ENCODE measurements at regions not wholly inside any gene's neighbourhood (a gene's known extent, or its start where the extent isn't known, plus 50 kb on each side); places are given as distances from the start of the nearest gene placed in this dataset.

- ChIA-PET POLR2A (no interaction called here), CTCF (no interaction called here)
- no peaks in the 10 kb centered on the region for H3K4me1 Mint-ChIP-seq
Measured at GRCh38 chr15:53038655-53038941, 248.5 kb upstream of the ONECUT1 start.

GRCh38 chr15:53037904-53038654 is 247.9 kb upstream of the ONECUT1 start:
- no peak for DNase-seq
- H3K4me3 Mint-ChIP-seq = no peak overlapping the region
- no peaks in the 10 kb centered on the region for H3K27me3 ChIP-seq (ENCODE audit: insufficient read depth, low read length, poor library complexity, severe bottlenecking)
- no peak overlapping the region for H3K27ac ChIP-seq (ENCODE audit: low read depth, low read length)
- CTCF ChIA-PET = no interaction called here
- peak overlapping the region in 1 of 8 donors; percentile 21 for H3K27ac Mint-ChIP-seq
- H3K27me3 Mint-ChIP-seq = peaks cover 0 to 7% of the 10 kb centered on the region in 2 donors
- POLR2A ChIA-PET = no interaction called here
- H3K4me3 ChIP-seq (ENCODE audit: low read length) = no peak overlapping the region
- no peaks in the 10 kb centered on the region for H3K36me3 ChIP-seq (ENCODE audit: insufficient read depth, low read length)
- H3K9me3 Mint-ChIP-seq = peaks cover 0 to 10% (median 3%) of the 10 kb centered on the region in 5 donors
- no peaks in the 10 kb centered on the region for H3K4me1 ChIP-seq (ENCODE audit: insufficient read depth, low read length)
- H3K4me1 Mint-ChIP-seq = no peaks in the 10 kb centered on the region
- no peaks in the 10 kb centered on the region for H3K36me3 Mint-ChIP-seq
- H3K9me3 ChIP-seq (ENCODE audit: low read length) = no peaks in the 10 kb centered on the region

More at GRCh38 chr15:53038655-53038941, 248.5 kb upstream of the ONECUT1 start:
- DNase-seq = no peak
- Histone ChIP-seq H3K4me1 (ENCODE audit: insufficient read depth, low read length) (no peaks in the 10 kb centered on the region), H3K27ac (ENCODE audit: low read depth, low read length) (no peak overlapping the region), H3K27me3 (ENCODE audit: insufficient read depth, low read length, poor library complexity, severe bottlenecking) (no peaks in the 10 kb centered on the region), H3K4me3 (ENCODE audit: low read length) (no peak overlapping the region), H3K9me3 (ENCODE audit: low read length) (no peaks in the 10 kb centered on the region), H3K36me3 (ENCODE audit: insufficient read depth, low read length) (no peaks in the 10 kb centered on the region)
- H3K36me3 Mint-ChIP-seq = no peaks in the 10 kb centered on the region
- H3K27me3 Mint-ChIP-seq = peaks cover 0 to 7% of the 10 kb centered on the region in 2 donors
- H3K27ac Mint-ChIP-seq = no peak overlapping the region
- H3K4me3 Mint-ChIP-seq = no peak overlapping the region
- peaks cover 0 to 7% (median 3%) of the 10 kb centered on the region in 5 donors for H3K9me3 Mint-ChIP-seq

- no peak overlapping the region for H3K27ac ChIP-seq (ENCODE audit: low read depth, low read length)
- no peak overlapping the region for H3K27ac Mint-ChIP-seq
- H3K4me3 ChIP-seq (ENCODE audit: low read length) = no peak overlapping the region
- DNase-seq = no peak
- H3K36me3 ChIP-seq (ENCODE audit: insufficient read depth, low read length) = no peaks in the 10 kb centered on the region
- CTCF ChIA-PET = no interaction called here
- POLR2A ChIA-PET = no interaction called here
- no peaks in the 10 kb centered on the region for H3K36me3 Mint-ChIP-seq
- H3K4me3 Mint-ChIP-seq = no peak overlapping the region
- H3K27me3 Mint-ChIP-seq = peaks cover 0 to 7% of the 10 kb centered on the region in 2 donors
- H3K9me3 ChIP-seq (ENCODE audit: low read length) = no peaks in the 10 kb centered on the region
- no peaks in the 10 kb centered on the region for H3K4me1 Mint-ChIP-seq
- peaks cover 0 to 6% (median 0%) of the 10 kb centered on the region in 5 donors for H3K9me3 Mint-ChIP-seq
- H3K4me1 ChIP-seq (ENCODE audit: insufficient read depth, low read length) = no peaks in the 10 kb centered on the region
- no peaks in the 10 kb centered on the region for H3K27me3 ChIP-seq (ENCODE audit: insufficient read depth, low read length, poor library complexity, severe bottlenecking)
Measured at GRCh38 chr15:53036641-53037040, 246.5 kb upstream of the ONECUT1 start.

GRCh38 chr15:53034767-53035245 is 244.7 kb upstream of the ONECUT1 start:
- Mint-ChIP-seq H3K9me3 (peaks cover 0 to 2% (median 0%) of the 10 kb centered on the region in 5 donors), H3K36me3 (no peaks in the 10 kb centered on the region), H3K27me3 (peaks cover 0 to 7% of the 10 kb centered on the region in 2 donors), H3K4me1 (no peaks in the 10 kb centered on the region), H3K4me3 (no peak overlapping the region), H3K27ac (no peak overlapping the region)
- H3K36me3 ChIP-seq (ENCODE audit: insufficient read depth, low read length) = no peaks in the 10 kb centered on the region
- no peak overlapping the region for H3K27ac ChIP-seq (ENCODE audit: low read depth, low read length)
- POLR2A ChIA-PET = no interaction called here
- H3K4me3 ChIP-seq (ENCODE audit: low read length) = no peak overlapping the region
- DNase-seq = no peak
- H3K4me1 ChIP-seq (ENCODE audit: insufficient read depth, low read length) = no peaks in the 10 kb centered on the region
- CTCF ChIA-PET = no interaction called here
- no peaks in the 10 kb centered on the region for H3K27me3 ChIP-seq (ENCODE audit: insufficient read depth, low read length, poor library complexity, severe bottlenecking)
- no peaks in the 10 kb centered on the region for H3K9me3 ChIP-seq (ENCODE audit: low read length)

- no peaks in the 10 kb centered on the region for H3K36me3 ChIP-seq (ENCODE audit: insufficient read depth, low read length)
- Mint-ChIP-seq H3K9me3 (peaks cover 0 to 2% (median 0%) of the 10 kb centered on the region in 5 donors), H3K27me3 (peaks cover 0 to 7% of the 10 kb centered on the region in 2 donors), H3K27ac (no peak overlapping the region), H3K4me1 (no peaks in the 10 kb centered on the region), H3K36me3 (no peaks in the 10 kb centered on the region), H3K4me3 (no peak overlapping the region)
- H3K4me1 ChIP-seq (ENCODE audit: insufficient read depth, low read length) = no peaks in the 10 kb centered on the region
- H3K4me3 ChIP-seq (ENCODE audit: low read length) = no peak overlapping the region
- H3K27me3 ChIP-seq (ENCODE audit: insufficient read depth, low read length, poor library complexity, severe bottlenecking) = no peaks in the 10 kb centered on the region
- H3K9me3 ChIP-seq (ENCODE audit: low read length) = no peaks in the 10 kb centered on the region
- ChIA-PET POLR2A (no interaction called here), CTCF (no interaction called here)
- H3K27ac ChIP-seq (ENCODE audit: low read depth, low read length) = no peak overlapping the region
- DNase-seq = no peak
Measured at GRCh38 chr15:53033709-53034108, 243.6 kb upstream of the ONECUT1 start.

GRCh38 chr15:53031469-53031868 is 241.3 kb upstream of the ONECUT1 start:
- no peaks in the 10 kb centered on the region for H3K36me3 Mint-ChIP-seq
- Histone ChIP-seq H3K27me3 (ENCODE audit: insufficient read depth, low read length, poor library complexity, severe bottlenecking) (no peaks in the 10 kb centered on the region), H3K4me3 (ENCODE audit: low read length) (no peak overlapping the region), H3K36me3 (ENCODE audit: insufficient read depth, low read length) (no peaks in the 10 kb centered on the region), H3K27ac (ENCODE audit: low read depth, low read length) (no peak overlapping the region), H3K4me1 (ENCODE audit: insufficient read depth, low read length) (no peaks in the 10 kb centered on the region), H3K9me3 (ENCODE audit: low read length) (no peaks in the 10 kb centered on the region)
- ChIA-PET CTCF (no interaction called here), POLR2A (no interaction called here)
- DNase-seq = no peak
- H3K27me3 Mint-ChIP-seq = no peaks in the 10 kb centered on the region
- no peaks in the 10 kb centered on the region for H3K4me1 Mint-ChIP-seq
- H3K4me3 Mint-ChIP-seq = no peak overlapping the region
- H3K27ac Mint-ChIP-seq = no peak overlapping the region
- peaks cover 0 to 4% (median 2%) of the 10 kb centered on the region in 5 donors for H3K9me3 Mint-ChIP-seq

- DNase-seq = no peak
- no peak overlapping the region for H3K27ac Mint-ChIP-seq
- ChIA-PET CTCF (no interaction called here), POLR2A (no interaction called here)
- Histone ChIP-seq H3K4me1 (ENCODE audit: insufficient read depth, low read length) (no peaks in the 10 kb centered on the region), H3K4me3 (ENCODE audit: low read length) (no peak overlapping the region), H3K9me3 (ENCODE audit: low read length) (no peaks in the 10 kb centered on the region), H3K36me3 (ENCODE audit: insufficient read depth, low read length) (no peaks in the 10 kb centered on the region), H3K27me3 (ENCODE audit: insufficient read depth, low read length, poor library complexity, severe bottlenecking) (no peaks in the 10 kb centered on the region), H3K27ac (ENCODE audit: low read depth, low read length) (no peak overlapping the region)
- H3K27me3 Mint-ChIP-seq = peaks cover 0 to 8% of the 10 kb centered on the region in 2 donors
- H3K9me3 Mint-ChIP-seq = peaks cover 6 to 35% (median 7%) of the 10 kb centered on the region in 5 donors
- H3K36me3 Mint-ChIP-seq = peaks cover 0 to 2% (median 0%) of the 10 kb centered on the region in 3 donors
- H3K4me1 Mint-ChIP-seq = no peaks in the 10 kb centered on the region
- H3K4me3 Mint-ChIP-seq = no peak overlapping the region
Measured at GRCh38 chr15:53022788-53023187, 232.7 kb upstream of the ONECUT1 start.

- Mint-ChIP-seq H3K9me3 (peaks cover 0 to 5% (median 4%) of the 10 kb centered on the region in 5 donors), H3K4me1 (no peaks in the 10 kb centered on the region), H3K4me3 (no peak overlapping the region), H3K27ac (no peak overlapping the region), H3K27me3 (peaks cover 0 to 1% of the 10 kb centered on the region in 2 donors), H3K36me3 (no peaks in the 10 kb centered on the region)
- H3K4me3 ChIP-seq (ENCODE audit: low read length) = no peak overlapping the region
- ChIA-PET CTCF (no interaction called here), POLR2A (no interaction called here)
- no peaks in the 10 kb centered on the region for H3K36me3 ChIP-seq (ENCODE audit: insufficient read depth, low read length)
- DNase-seq = no peak
- H3K4me1 ChIP-seq (ENCODE audit: insufficient read depth, low read length) = no peaks in the 10 kb centered on the region
- no peak overlapping the region for H3K27ac ChIP-seq (ENCODE audit: low read depth, low read length)
- H3K27me3 ChIP-seq (ENCODE audit: insufficient read depth, low read length, poor library complexity, severe bottlenecking) = no peaks in the 10 kb centered on the region
- no peaks in the 10 kb centered on the region for H3K9me3 ChIP-seq (ENCODE audit: low read length)
Measured at GRCh38 chr15:53013329-53013728, 223.2 kb upstream of the ONECUT1 start.

Measured in CD8-positive, alpha-beta memory T cell (primary cell).